ENCODE measurements at regions not wholly inside any gene's neighbourhood (a gene's known extent, or its start where the extent isn't known, plus 50 kb on each side); places are given as distances from the start of the nearest gene placed in this dataset.

DNA sequence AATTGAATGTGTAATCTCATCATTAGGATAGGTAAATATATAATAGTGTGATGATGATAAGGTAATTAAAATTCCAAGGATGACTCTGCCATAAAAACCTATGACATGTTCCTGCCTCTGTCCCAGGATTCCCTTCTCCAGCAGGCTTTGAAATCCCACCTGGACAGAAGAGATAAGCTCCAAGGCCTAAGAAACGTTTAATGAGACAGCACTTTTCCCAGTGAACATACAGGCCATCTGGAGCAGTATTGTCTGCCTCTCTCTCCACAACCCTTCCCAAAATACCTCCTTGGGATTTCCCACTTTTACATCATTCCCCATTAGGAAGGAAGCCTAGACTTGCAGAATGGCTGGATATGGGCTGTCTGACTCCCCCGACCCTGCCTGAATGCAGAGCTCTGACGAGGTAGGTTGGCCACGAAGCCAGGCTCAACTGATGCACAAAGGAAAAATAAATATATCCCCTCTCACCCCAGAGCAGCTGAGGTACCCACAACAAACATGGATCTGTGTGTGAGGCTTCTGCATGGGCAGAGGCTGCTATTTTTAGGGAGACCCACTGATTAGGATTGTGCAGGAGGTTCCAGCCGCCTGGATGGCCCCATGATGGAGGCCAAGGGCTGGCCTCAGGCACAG is 71.0 kb downstream of the TMPRSS5 start:
- Mint-ChIP-seq H3K27me3 (peaks cover 16% of the 10 kb centered on the region), H3K4me1 (no peaks in the 10 kb centered on the region), H3K4me3 (no peak overlapping the region), H3K36me3 (ENCODE audit: low read depth) (no peaks in the 10 kb centered on the region), H3K27ac (no peak overlapping the region), H3K9me3 (peaks cover 6% of the 10 kb centered on the region)
- ATAC-seq (no peak), DNase-seq (no peak)

DNA sequence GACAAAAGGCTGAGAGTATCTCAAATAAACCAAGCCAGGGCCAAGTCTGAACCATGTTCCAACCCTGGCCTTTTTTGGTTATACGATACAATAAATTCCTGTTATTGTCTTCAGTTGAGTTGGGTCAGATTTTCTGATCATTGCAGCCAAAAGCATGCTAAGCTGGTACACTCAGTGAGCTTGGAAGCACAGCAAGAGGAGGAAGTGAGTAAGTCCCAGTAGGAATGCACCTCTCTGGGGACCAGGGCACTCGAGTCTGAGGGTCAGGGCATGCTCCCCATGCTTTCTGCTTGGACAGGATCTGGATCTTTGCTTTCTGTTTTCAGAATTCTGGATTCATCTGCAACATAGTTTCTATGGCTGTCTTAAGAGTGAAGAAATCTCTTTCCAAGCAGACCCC is 73.1 kb downstream of the TMPRSS5 start:
- H3K9me3 Mint-ChIP-seq, result peaks cover 6% of the 10 kb centered on the region
- DNase-seq, result no peak
- ATAC-seq, result no peak

DNA sequence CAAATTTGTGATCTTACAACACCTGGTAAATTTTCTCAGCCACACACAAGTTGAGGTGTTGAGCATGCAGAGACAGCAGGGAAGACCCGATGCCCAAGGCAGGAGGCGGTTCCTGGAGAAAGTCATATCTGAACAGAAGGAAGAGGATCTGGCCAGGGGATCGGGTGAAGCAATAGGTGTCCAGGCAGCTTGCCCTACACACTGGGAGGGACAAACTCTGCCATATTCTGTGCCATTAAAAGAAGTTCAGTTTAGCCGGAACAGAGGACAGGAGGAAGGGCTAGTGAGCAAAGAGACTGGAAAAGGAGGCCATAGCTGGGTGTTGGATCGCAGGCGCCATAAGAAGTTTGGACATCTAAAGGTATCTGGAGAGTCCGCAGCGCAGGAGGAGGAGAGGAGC is 76.5 kb downstream of the TMPRSS5 start:
- H3K4me3 Mint-ChIP-seq, result no peak overlapping the region
- ATAC-seq, result no peak

More for the DNA sequence above, 73.1 kb downstream of the TMPRSS5 start:
- Mint-ChIP-seq H3K36me3 (ENCODE audit: low read depth) (no peaks in the 10 kb centered on the region), H3K4me1 (no peaks in the 10 kb centered on the region), H3K27me3 (peaks cover 10% of the 10 kb centered on the region), H3K27ac (no peak overlapping the region), H3K4me3 (no peak overlapping the region)

DNA sequence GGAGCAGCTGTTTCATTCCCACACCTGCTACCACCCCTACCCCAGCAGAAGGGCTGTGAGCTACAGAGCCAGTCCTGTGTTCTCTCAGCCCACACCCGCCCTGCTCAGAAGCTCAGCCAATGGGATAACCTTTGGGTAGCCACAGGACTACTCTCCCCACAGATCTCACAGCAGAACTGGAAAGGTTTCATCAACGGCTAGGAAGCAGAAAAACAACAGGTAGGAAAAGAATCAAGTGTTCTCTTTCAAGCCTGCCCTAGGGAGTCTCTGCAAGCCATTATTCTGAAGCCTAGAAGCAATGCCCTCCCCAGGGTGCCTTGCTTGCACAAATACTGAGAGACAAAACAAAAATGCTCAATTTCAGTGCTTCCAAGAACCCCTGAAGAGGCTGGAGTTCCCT is 77.2 kb downstream of the TMPRSS5 start:
- no peak overlapping the region for H3K4me3 Mint-ChIP-seq

More for the DNA sequence above, 76.5 kb downstream of the TMPRSS5 start:
- Mint-ChIP-seq H3K27ac (no peak overlapping the region), H3K4me1 (no peaks in the 10 kb centered on the region), H3K9me3 (no peaks in the 10 kb centered on the region), H3K27me3 (peaks cover 5% of the 10 kb centered on the region), H3K36me3 (ENCODE audit: low read depth) (no peaks in the 10 kb centered on the region)
- no peak for DNase-seq

DNA sequence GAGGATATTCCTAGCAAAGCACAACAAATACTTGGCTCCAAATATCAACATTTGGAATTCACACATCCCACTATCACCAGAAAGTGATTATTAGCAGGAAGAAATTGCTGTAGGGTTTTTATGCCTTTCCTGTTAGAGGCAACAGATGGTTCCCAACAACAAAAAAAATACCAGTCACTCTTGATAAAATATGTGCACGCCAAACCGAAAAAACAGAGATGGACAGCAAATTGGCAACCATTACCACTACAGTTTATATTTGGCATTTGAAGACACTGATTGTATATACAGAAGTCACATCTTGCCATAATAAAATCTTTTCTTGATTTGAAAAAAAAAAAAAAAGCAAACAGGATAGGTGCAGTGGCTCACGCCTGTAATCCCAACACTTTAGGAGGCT is 78.2 kb downstream of the TMPRSS5 start:
- no peak for DNase-seq
- Mint-ChIP-seq H3K4me3 (no peak overlapping the region), H3K9me3 (no peaks in the 10 kb centered on the region), H3K36me3 (ENCODE audit: low read depth) (no peaks in the 10 kb centered on the region), H3K27ac (no peak overlapping the region), H3K4me1 (no peaks in the 10 kb centered on the region), H3K27me3 (peaks cover 9% of the 10 kb centered on the region)
- no peak for ATAC-seq

More for the DNA sequence above, 77.2 kb downstream of the TMPRSS5 start:
- no peak for DNase-seq
- Mint-ChIP-seq H3K27ac (no peak overlapping the region), H3K4me1 (no peaks in the 10 kb centered on the region), H3K36me3 (ENCODE audit: low read depth) (no peaks in the 10 kb centered on the region), H3K9me3 (no peaks in the 10 kb centered on the region), H3K27me3 (peaks cover 5% of the 10 kb centered on the region)
- no peak for ATAC-seq

DNA sequence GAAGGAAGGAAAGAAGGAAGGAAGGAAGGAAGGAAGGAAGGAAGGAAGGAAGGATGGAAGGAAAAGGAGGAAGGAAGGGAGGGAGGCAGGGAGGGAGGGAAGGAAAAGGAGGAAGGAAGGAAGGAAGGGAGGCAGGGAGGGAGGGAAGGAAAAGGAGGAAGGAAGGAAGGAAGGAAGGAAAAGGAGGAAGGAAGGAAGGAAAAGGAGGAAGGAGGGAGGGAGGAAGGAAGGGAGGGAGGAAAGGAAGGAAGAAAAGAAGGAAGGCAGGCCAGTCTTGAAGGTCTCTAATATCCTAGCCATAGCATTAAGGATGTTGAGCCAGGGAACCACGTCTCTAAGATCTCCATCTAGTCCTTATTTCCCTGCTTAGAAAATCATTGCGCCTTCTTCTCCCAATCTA is 78.8 kb downstream of the TMPRSS5 start:
- H3K4me3 Mint-ChIP-seq, result no peak overlapping the region
- H3K4me1 Mint-ChIP-seq, result no peaks in the 10 kb centered on the region
- H3K27ac Mint-ChIP-seq, result no peak overlapping the region
- no peaks in the 10 kb centered on the region for H3K36me3 Mint-ChIP-seq (ENCODE audit: low read depth)
- no peak for ATAC-seq
- peaks cover 11% of the 10 kb centered on the region for H3K27me3 Mint-ChIP-seq
- no peak for DNase-seq
- no peaks in the 10 kb centered on the region for H3K9me3 Mint-ChIP-seq

DNA sequence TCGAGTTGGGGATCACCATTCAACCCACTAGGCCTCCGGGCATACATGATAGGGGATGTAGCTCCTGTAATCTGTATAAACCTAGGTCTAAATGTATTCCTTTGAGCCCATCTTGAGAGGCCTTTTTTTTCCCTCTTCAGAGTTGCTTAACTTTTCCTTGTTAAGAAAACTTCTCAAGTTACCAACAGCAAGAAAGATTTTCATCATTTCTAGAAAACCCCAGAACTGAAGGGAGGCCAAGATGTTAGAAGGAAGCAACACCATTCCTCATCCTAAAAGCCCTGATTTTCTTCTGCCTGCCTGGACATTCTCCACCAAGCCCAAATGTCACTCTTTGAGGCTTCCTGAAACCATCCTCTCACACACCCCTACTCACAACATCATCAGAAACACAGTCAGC is 79.4 kb downstream of the TMPRSS5 start:
- Mint-ChIP-seq H3K4me1 (no peaks in the 10 kb centered on the region), H3K27ac (no peak overlapping the region), H3K27me3 (peaks cover 9% of the 10 kb centered on the region), H3K36me3 (ENCODE audit: low read depth) (no peaks in the 10 kb centered on the region), H3K9me3 (no peaks in the 10 kb centered on the region), H3K4me3 (no peak overlapping the region)
- ATAC-seq (no peak), DNase-seq (no peak)

DNA sequence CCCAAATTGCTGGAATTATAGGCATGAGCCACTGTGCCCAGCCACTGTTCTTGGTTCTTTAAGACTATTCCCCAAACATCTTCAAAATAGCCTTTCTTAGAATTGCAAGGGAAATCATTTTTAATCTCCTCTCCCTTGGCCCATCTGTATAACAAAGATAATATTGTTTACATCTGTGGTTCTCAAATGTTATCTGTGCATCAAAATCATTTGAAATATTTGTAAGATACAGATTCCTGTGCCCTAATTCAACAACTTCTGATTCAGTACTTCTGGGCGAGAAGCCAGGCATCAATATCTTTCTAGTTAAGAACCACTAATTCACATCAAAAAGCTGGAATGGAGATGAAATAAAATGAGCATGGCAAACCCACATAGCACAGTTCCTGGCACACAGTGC is 83.0 kb downstream of the TMPRSS5 start:
- no peak overlapping the region for H3K4me3 Mint-ChIP-seq
- no peaks in the 10 kb centered on the region for H3K36me3 Mint-ChIP-seq (ENCODE audit: low read depth)
- no peaks in the 10 kb centered on the region for H3K4me1 Mint-ChIP-seq
- H3K9me3 Mint-ChIP-seq, result peaks cover 12% of the 10 kb centered on the region
- DNase-seq (no peak), ATAC-seq (no peak)
- peaks cover 10% of the 10 kb centered on the region for H3K27me3 Mint-ChIP-seq
- H3K27ac Mint-ChIP-seq, result no peak overlapping the region

DNA sequence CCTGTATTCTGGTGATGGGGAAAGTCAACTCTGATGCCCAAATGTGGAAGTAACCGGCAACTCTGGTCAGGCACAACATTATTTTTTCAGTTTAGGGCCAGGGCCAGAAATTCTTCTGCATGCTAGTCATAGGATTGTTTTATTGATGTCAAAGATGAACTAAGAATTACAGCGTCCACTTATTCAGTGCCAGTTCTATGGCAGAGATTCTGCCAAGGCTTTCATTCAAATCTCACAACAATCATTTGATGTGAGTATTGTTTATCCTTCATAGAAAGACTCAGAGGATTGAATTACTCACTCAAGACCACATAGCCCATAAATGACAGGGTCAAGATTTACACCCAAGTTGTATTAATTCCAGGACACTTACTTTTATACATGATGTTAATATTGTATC is 87.7 kb downstream of the TMPRSS5 start:
- no peak overlapping the region for H3K27ac Mint-ChIP-seq
- no peaks in the 10 kb centered on the region for H3K4me1 Mint-ChIP-seq
- no peaks in the 10 kb centered on the region for H3K36me3 Mint-ChIP-seq (ENCODE audit: low read depth)
- no peak overlapping the region for H3K4me3 Mint-ChIP-seq
- no peak for ATAC-seq
- no peak for DNase-seq
- H3K9me3 Mint-ChIP-seq, result peaks cover 12% of the 10 kb centered on the region
- peaks cover 7% of the 10 kb centered on the region for H3K27me3 Mint-ChIP-seq

DNA sequence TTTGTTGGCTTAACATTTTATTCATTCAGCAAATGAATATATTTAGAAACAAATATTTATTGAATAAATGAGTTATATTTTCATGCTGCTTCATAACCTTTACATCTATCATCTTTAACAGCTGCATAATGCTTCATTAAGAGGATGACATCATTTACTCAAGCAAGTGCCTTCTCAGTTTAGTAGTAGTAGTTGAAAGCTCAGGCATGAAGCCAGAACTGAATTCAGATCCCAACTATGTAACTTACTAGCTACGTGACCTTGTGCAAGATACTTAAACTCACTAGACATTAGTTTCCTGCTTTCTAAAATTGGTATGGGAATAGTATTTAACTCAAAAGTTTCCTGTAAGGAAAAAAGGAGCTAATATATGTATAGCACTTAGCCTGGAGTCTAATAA is 90.3 kb downstream of the TMPRSS5 start:
- DNase-seq (no peak), ATAC-seq (no peak)
- Mint-ChIP-seq H3K36me3 (ENCODE audit: low read depth) (no peaks in the 10 kb centered on the region), H3K4me1 (no peaks in the 10 kb centered on the region), H3K27me3 (peaks cover 5% of the 10 kb centered on the region), H3K4me3 (no peak overlapping the region), H3K9me3 (peaks cover 12% of the 10 kb centered on the region), H3K27ac (no peak overlapping the region)

DNA sequence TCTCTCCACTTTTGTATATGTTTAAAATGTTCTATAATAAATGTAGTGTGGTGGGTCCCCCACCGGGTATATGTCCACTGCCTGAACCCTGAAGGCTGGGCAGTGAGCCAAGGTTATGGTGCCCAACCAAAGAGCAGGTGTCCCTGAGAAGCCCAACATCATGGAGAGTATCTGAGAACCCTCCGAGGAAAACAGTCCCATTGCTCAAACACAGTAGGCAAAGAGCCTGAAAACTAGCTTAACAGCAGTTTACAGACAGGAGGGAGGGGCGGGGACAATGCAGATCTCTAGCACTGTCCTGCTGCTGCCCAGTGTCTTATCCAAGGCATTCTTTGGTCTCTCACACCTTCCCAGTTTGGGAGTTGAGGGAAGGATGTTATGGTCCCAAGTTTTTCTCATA is 91.0 kb downstream of the TMPRSS5 start:
- H3K27me3 Mint-ChIP-seq, result peaks cover 5% of the 10 kb centered on the region
- DNase-seq, result no peak
- no peak overlapping the region for H3K4me3 Mint-ChIP-seq
- no peaks in the 10 kb centered on the region for H3K36me3 Mint-ChIP-seq (ENCODE audit: low read depth)
- H3K4me1 Mint-ChIP-seq, result no peaks in the 10 kb centered on the region
- no peak for ATAC-seq
- H3K27ac Mint-ChIP-seq, result no peak overlapping the region
- peaks cover 12% of the 10 kb centered on the region for H3K9me3 Mint-ChIP-seq

DNA sequence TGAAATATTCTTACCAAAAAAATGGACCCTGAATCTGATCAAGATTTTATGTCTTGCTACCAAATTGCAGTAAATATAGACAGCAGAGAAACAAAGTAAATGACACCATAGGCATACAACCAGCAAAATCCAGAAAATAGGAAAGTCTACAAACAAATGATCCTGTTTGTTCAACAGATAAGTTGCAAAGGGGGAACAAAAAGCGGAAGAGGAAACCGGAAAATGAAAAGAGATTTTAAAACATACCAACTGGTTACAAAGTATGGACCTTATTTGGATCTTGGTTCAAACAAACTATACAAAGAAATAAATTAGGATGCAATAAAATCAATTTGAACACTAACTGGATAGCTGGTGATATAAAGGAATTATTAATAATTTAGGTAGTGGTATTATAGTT is 92.0 kb downstream of the TMPRSS5 start:
- H3K27me3 Mint-ChIP-seq, result peaks cover 4% of the 10 kb centered on the region
- H3K27ac Mint-ChIP-seq, result no peak overlapping the region
- ATAC-seq (no peak), DNase-seq (no peak)
- H3K9me3 Mint-ChIP-seq, result peaks cover 2% of the 10 kb centered on the region
- no peaks in the 10 kb centered on the region for H3K4me1 Mint-ChIP-seq
- H3K36me3 Mint-ChIP-seq (ENCODE audit: low read depth), result no peaks in the 10 kb centered on the region
- no peak overlapping the region for H3K4me3 Mint-ChIP-seq

DNA sequence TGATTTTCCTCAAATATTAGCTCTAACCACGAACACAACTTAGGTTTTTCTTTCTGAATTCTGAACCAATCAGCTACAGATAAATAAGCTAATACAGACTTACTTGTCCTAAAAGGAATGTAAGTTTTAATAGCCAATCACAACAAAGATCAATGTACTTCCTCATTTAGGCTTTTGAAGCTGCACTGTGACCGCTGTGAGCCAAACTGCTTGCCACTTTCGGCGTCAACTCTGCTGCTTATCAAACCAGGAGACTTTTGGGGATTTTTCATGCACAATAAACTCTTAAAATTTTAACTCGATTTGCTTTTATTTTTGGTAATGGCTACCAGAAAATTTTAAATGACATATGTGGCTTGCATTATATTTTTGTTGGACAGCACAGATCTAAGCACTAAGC is 92.5 kb downstream of the TMPRSS5 start:
- Mint-ChIP-seq H3K36me3 (ENCODE audit: low read depth) (no peaks in the 10 kb centered on the region), H3K4me1 (no peaks in the 10 kb centered on the region), H3K9me3 (no peaks in the 10 kb centered on the region), H3K27ac (no peak overlapping the region), H3K4me3 (no peak overlapping the region), H3K27me3 (peaks cover 3% of the 10 kb centered on the region)
- DNase-seq (no peak), ATAC-seq (no peak)

DNA sequence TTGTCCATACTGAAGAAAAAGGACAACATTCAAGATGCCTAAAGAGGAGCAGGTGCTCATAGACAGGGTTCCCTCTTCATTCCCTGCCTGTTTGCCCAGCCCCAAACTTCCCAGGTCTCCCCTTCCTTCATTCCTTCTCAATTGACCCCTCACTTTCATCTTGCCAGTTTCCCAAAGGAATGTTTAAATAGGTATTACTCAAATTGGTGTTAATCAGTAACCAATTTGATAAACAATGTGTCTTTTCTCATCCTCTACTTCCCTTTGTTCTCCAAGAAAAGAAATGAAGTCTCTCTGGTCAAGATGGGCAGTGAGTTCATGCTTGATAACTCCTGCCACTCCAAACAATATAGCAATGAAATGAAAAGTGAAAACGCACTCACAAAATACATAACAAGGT is 101.9 kb downstream of the TMPRSS5 start:
- Mint-ChIP-seq H3K4me1 (no peaks in the 10 kb centered on the region), H3K36me3 (ENCODE audit: low read depth) (no peaks in the 10 kb centered on the region), H3K9me3 (peaks cover 5% of the 10 kb centered on the region), H3K27ac (no peak overlapping the region), H3K4me3 (no peak overlapping the region), H3K27me3 (peaks cover 9% of the 10 kb centered on the region)
- DNase-seq (no peak), ATAC-seq (no peak)

DNA sequence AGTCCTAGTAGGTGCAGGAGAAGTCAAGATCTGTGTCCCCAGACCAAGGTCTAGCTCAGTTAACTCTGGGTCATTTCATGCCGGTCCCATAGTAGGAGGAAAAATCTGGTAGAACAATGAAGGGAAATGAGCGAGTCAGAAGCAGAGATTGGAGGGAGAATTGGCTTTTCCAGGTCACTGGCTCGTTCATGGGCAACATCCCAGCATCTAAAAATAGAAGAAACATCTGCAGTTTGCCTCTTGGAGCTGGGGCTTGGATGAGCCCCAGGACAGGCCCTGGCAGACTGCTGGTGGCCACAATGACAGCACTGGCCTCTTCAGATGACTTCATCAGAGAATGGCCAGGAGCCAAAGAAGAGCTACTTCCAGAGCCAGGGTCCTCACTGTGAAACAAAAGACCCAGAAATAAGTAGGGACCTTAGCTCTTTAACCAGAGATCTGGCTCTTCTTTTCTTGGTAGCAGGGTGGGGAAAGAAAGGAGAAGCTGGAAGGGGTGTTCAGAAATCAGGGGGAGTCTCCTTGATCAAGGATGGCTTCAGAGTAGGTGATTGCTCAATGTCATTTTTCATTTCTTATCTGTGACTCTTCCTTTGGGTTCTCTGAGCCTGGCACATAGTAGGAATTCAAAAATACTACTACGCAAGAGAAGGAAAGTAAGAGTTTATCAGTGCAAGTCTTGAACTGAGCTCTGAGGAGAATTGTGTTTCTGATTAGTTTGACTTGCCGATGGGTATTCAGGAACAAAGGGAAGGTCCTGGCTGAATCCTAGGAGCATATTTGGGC is 102.6 kb downstream of the TMPRSS5 start:
- Mint-ChIP-seq H3K4me3 (no peak overlapping the region), H3K27ac (no peak overlapping the region), H3K9me3 (peaks cover 5% of the 10 kb centered on the region), H3K27me3 (peaks cover 12% of the 10 kb centered on the region), H3K36me3 (ENCODE audit: low read depth) (no peaks in the 10 kb centered on the region), H3K4me1 (no peaks in the 10 kb centered on the region)
- DNase-seq (no peak), ATAC-seq (no peak)

Data from activated naive CD8-positive, alpha-beta T cell treated with anti-CD3 and anti-CD28 coated beads, Interleukin-2, amount 50 U/mL, for 24 hours (primary cell).